ENCODE measurements at regions not wholly inside any gene's neighbourhood (a gene's known extent, or its start where the extent isn't known, plus 50 kb on each side); places are given as distances from the start of the nearest gene placed in this dataset.

DNA sequence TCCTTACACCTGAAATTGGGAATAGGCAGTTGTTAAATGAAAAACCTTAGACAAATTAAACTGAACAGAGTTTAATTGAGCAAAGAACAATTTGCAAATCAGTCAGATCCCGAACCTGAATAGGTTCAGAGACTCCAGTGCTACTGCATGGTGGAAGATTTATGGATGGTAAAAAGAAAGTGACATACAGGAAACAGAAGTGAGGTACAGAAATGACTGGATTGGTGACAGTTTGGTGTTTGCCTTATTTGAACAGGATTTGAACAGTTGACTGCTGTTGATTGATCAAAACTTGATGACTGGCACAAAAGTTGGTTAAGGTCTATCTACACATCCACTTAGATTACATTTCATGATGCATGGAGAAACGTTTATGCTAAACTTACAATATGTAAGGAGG is 248.8 kb downstream of the HNMT start:
- Histone ChIP-seq H3K27ac (ENCODE audit: low read depth, low read length, poor library complexity, severe bottlenecking) (no peak overlapping the region), H3K9me2 (ENCODE audit: low read depth, low read length) (no peaks in the 10 kb centered on the region), H2AFZ (ENCODE audit: low read length) (no peak overlapping the region), H3F3A (ENCODE audit: insufficient read depth, low read length) (no peaks in the 10 kb centered on the region), H3K36me3 (ENCODE audit: insufficient read depth, low read length) (no peaks in the 10 kb centered on the region), H3K4me1 (ENCODE audit: insufficient read depth, low read length, severe bottlenecking) (no peaks in the 10 kb centered on the region), H3K4me3 (ENCODE audit: low read depth, low read length, poor library complexity, severe bottlenecking) (no peak overlapping the region), H3K27me3 (ENCODE audit: insufficient read depth, low read length) (no peaks in the 10 kb centered on the region), H3K9me3 (ENCODE audit: low read length) (no peaks in the 10 kb centered on the region), H3K9ac (ENCODE audit: low read length) (no peak overlapping the region), H4K20me1 (ENCODE audit: insufficient read depth, low read length) (no peaks in the 10 kb centered on the region), H3K79me2 (ENCODE audit: insufficient read depth, low read length) (no peaks in the 10 kb centered on the region), H3K4me2 (ENCODE audit: low read length) (no peak overlapping the region)
- TF ChIP-seq CTCF (IDR thresholded peaks at IDR 0.05; ENCODE audit: low read length) (no peak), EZH2 (IDR thresholded peaks at IDR 0.05; ENCODE audit: borderline replicate concordance, low read length) (no peak)

DNA sequence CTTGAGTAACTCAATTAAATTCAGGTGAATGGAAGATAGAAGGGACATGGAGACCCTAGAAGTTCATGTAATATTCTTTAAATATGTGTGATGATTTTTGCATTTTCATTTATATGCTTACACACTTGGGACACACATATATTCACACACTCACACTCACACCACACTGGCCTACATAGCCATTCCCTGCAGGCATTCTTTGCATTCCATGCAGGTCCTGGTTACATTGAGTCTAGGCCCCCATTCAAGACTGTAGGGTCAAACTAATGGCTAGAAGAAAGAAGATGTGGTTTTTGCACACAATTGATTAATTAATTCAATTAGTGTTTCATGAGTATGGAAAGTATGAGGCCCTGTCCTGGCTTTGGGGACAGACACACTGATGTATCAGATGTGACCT is 249.4 kb downstream of the HNMT start:
- Histone ChIP-seq H3K4me2 (ENCODE audit: low read length) (no peak overlapping the region), H3F3A (ENCODE audit: insufficient read depth, low read length) (no peaks in the 10 kb centered on the region), H3K36me3 (ENCODE audit: insufficient read depth, low read length) (no peaks in the 10 kb centered on the region), H4K20me1 (ENCODE audit: insufficient read depth, low read length) (no peaks in the 10 kb centered on the region), H3K27me3 (ENCODE audit: insufficient read depth, low read length) (no peaks in the 10 kb centered on the region), H3K27ac (ENCODE audit: low read depth, low read length, poor library complexity, severe bottlenecking) (no peak overlapping the region), H3K9ac (ENCODE audit: low read length) (no peak overlapping the region), H3K4me1 (ENCODE audit: insufficient read depth, low read length, severe bottlenecking) (no peaks in the 10 kb centered on the region), H3K9me3 (ENCODE audit: low read length) (no peaks in the 10 kb centered on the region), H3K9me2 (ENCODE audit: low read depth, low read length) (no peaks in the 10 kb centered on the region), H3K79me2 (ENCODE audit: insufficient read depth, low read length) (no peaks in the 10 kb centered on the region), H2AFZ (ENCODE audit: low read length) (no peak overlapping the region), H3K4me3 (ENCODE audit: low read depth, low read length, poor library complexity, severe bottlenecking) (no peak overlapping the region)
- TF ChIP-seq EZH2 (IDR thresholded peaks at IDR 0.05; ENCODE audit: borderline replicate concordance, low read length): no peak
- TF ChIP-seq CTCF (IDR thresholded peaks at IDR 0.05; ENCODE audit: low read length): no peak

- no peak overlapping the region for H3K4me3 ChIP-seq (ENCODE audit: low read depth, low read length, poor library complexity, severe bottlenecking)
- H3K27ac ChIP-seq (ENCODE audit: low read depth, low read length, poor library complexity, severe bottlenecking): no peak overlapping the region
- H3K79me2 ChIP-seq (ENCODE audit: insufficient read depth, low read length): no peaks in the 10 kb centered on the region
- no peaks in the 10 kb centered on the region for H4K20me1 ChIP-seq (ENCODE audit: insufficient read depth, low read length)
- H3K27me3 ChIP-seq (ENCODE audit: insufficient read depth, low read length): no peaks in the 10 kb centered on the region
- no peaks in the 10 kb centered on the region for H3K9me3 ChIP-seq (ENCODE audit: low read length)
- no peak overlapping the region for H3K9ac ChIP-seq (ENCODE audit: low read length)
- H3K36me3 ChIP-seq (ENCODE audit: insufficient read depth, low read length): no peaks in the 10 kb centered on the region
- H3F3A ChIP-seq (ENCODE audit: insufficient read depth, low read length): no peaks in the 10 kb centered on the region
- no peaks in the 10 kb centered on the region for H3K4me1 ChIP-seq (ENCODE audit: insufficient read depth, low read length, severe bottlenecking)
- H3K4me2 ChIP-seq (ENCODE audit: low read length): no peak overlapping the region
- H2AFZ ChIP-seq (ENCODE audit: low read length): no peak overlapping the region
- no peak for TF ChIP-seq CTCF (IDR thresholded peaks at IDR 0.05; ENCODE audit: low read length)
- TF ChIP-seq EZH2 (IDR thresholded peaks at IDR 0.05; ENCODE audit: borderline replicate concordance, low read length): no peak
- H3K9me2 ChIP-seq (ENCODE audit: low read depth, low read length): no peaks in the 10 kb centered on the region
These were observed 251.7 kb downstream of the HNMT start for GRCh38 chr2:138215958-138216357.
